DOHH2 (cell line): ENCODE measurements at regions not wholly inside any gene's neighbourhood (a gene's known extent, or its start where the extent isn't known, plus 50 kb on each side); places are given as distances from the start of the nearest gene placed in this dataset.

ENCODE experiments used
- EZH2phosphoT487 ChIP-seq: fragments of 200-600 bp; sonication (generic); IDR thresholded peaks from 2 replicates; pipeline ENCODE4 v1.6.1; 2017; ENCODE audit warnings: borderline replicate concordance, mild to moderate bottlenecking, antibody characterized with exemption, low read length, moderate library complexity, mixed read lengths
- TF ChIP-seq, protein P1 (sequence below): fragments of 200-600 bp; sonication (generic); IDR thresholded peaks from one replicate; pipeline ENCODE4 v1.5.1; 2014; ENCODE audit warnings: antibody characterized with exemption, mild to moderate bottlenecking, low read depth, low read length; ENCODE audit not compliant: poor library complexity, severe bottlenecking

DNA sequence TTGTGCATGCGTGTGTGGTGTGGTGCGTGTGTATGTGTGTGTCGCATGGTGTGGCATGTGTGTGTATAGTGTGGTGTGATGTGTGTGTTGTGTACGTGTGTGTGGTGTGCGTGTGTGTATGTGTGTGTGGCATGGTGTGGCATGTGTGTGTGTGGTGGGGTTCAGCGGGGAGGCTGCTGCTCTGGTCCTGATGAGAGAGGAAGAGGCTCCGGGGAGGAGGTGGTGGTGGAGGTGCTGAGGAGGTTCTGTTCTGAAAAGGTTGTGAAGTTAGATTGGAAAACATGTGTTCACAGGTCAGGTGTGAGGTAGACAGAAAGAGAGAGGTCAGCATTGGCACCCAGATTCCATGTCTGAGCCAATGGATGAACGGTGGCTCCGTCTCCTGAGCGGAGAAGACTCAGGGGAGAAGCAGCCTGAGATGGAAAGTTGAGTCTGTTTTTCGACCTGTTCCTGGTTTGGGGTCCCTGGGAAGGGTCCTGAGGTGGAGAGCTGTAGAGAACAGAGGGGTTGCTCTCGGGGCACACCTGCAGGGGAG, 67.2 kb upstream of the HDAC4 start:
- TF ChIP-seq, protein P1, sequence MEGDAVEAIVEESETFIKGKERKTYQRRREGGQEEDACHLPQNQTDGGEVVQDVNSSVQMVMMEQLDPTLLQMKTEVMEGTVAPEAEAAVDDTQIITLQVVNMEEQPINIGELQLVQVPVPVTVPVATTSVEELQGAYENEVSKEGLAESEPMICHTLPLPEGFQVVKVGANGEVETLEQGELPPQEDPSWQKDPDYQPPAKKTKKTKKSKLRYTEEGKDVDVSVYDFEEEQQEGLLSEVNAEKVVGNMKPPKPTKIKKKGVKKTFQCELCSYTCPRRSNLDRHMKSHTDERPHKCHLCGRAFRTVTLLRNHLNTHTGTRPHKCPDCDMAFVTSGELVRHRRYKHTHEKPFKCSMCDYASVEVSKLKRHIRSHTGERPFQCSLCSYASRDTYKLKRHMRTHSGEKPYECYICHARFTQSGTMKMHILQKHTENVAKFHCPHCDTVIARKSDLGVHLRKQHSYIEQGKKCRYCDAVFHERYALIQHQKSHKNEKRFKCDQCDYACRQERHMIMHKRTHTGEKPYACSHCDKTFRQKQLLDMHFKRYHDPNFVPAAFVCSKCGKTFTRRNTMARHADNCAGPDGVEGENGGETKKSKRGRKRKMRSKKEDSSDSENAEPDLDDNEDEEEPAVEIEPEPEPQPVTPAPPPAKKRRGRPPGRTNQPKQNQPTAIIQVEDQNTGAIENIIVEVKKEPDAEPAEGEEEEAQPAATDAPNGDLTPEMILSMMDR, result no peak
- TF ChIP-seq EZH2phosphoT487, result no peak
